Progenitor cell of endocrine pancreas (in vitro differentiated cells): ENCODE measurements at regions not wholly inside any gene's neighbourhood (a gene's known extent, or its start where the extent isn't known, plus 50 kb on each side); places are given as distances from the start of the nearest gene placed in this dataset.

Experiments
- DNase-seq: peaks from one replicate; pipeline ENCODE4 v3.0.0; 2021; ENCODE audit warnings: low spot score; ENCODE audit not compliant: unreplicated experiment
- H3K27ac Mint-ChIP-seq: 2 replicates; pipeline ENCODE4 v1.8.0; 2021; ENCODE audit warnings: mild to moderate bottlenecking, moderate library complexity, mixed read lengths
- H3K27me3 Mint-ChIP-seq: 2 replicates; pipeline ENCODE4 v1.8.0; 2021; ENCODE audit warnings: mixed read lengths
- H3K36me3 Mint-ChIP-seq: 2 replicates; pipeline ENCODE4 v1.8.0; 2022; ENCODE audit warnings: mixed read lengths; ENCODE audit not compliant: insufficient read depth
- H3K4me1 Mint-ChIP-seq: 2 replicates; pipeline ENCODE4 v1.8.0; 2021; ENCODE audit warnings: low read depth, mixed read lengths
- H3K4me3 Mint-ChIP-seq: 2 replicates; pipeline ENCODE4 v1.8.0; 2021; ENCODE audit warnings: low read depth, mild to moderate bottlenecking, moderate library complexity, mixed read lengths
- H3K9me3 Mint-ChIP-seq: 2 replicates; pipeline ENCODE4 v1.8.0; 2021; ENCODE audit warnings: low read depth, mixed read lengths
- CTCF ChIP-seq: fragments of 200-600 bp; sonication (generic); IDR thresholded peaks from one replicate; pipeline ENCODE4 v1.5.0; 2021; ENCODE audit warnings: antibody characterized with exemption, mild to moderate bottlenecking; ENCODE audit not compliant: unreplicated experiment

- no peak for TF ChIP-seq CTCF
- H3K4me3 Mint-ChIP-seq: no peak overlapping the region
- H3K36me3 Mint-ChIP-seq: no peaks in the 10 kb centered on the region
- no peak for DNase-seq
- peaks cover 4% of the 10 kb centered on the region for H3K9me3 Mint-ChIP-seq
- no peak overlapping the region for H3K27ac Mint-ChIP-seq
- no peaks in the 10 kb centered on the region for H3K27me3 Mint-ChIP-seq
- peaks cover 14% of the 10 kb centered on the region for H3K4me1 Mint-ChIP-seq
Measured at GRCh38 chr5:52498607-52499006, 289.1 kb upstream of the ITGA1 start.

GRCh38 chr5:52502460-52502999 is 285.2 kb upstream of the ITGA1 start:
- Mint-ChIP-seq H3K36me3 (no peaks in the 10 kb centered on the region), H3K4me1 (peaks cover 12% of the 10 kb centered on the region), H3K27me3 (no peaks in the 10 kb centered on the region), H3K27ac (no peak overlapping the region), H3K4me3 (no peak overlapping the region), H3K9me3 (no peaks in the 10 kb centered on the region)
- no peak for TF ChIP-seq CTCF
- no peak for DNase-seq

GRCh38 chr5:52504584-52505240 is 283.0 kb upstream of the ITGA1 start:
- peaks cover 12% of the 10 kb centered on the region for H3K4me1 Mint-ChIP-seq
- no peak overlapping the region for H3K4me3 Mint-ChIP-seq
- H3K27ac Mint-ChIP-seq: no peak overlapping the region
- H3K9me3 Mint-ChIP-seq: no peaks in the 10 kb centered on the region
- TF ChIP-seq CTCF: no peak
- H3K36me3 Mint-ChIP-seq: no peaks in the 10 kb centered on the region
- no peak for DNase-seq
- H3K27me3 Mint-ChIP-seq: no peaks in the 10 kb centered on the region

- Mint-ChIP-seq H3K27ac (no peak overlapping the region), H3K4me3 (no peak overlapping the region), H3K4me1 (no peaks in the 10 kb centered on the region), H3K36me3 (no peaks in the 10 kb centered on the region), H3K9me3 (peaks cover 11% of the 10 kb centered on the region), H3K27me3 (no peaks in the 10 kb centered on the region)
- no peak for TF ChIP-seq CTCF
- DNase-seq: no peak
Measured at GRCh38 chr5:52517667-52518066, 270.0 kb upstream of the ITGA1 start.

- Mint-ChIP-seq H3K36me3 (no peaks in the 10 kb centered on the region), H3K4me1 (no peaks in the 10 kb centered on the region), H3K27ac (no peak overlapping the region), H3K9me3 (peaks cover 2% of the 10 kb centered on the region), H3K27me3 (no peaks in the 10 kb centered on the region), H3K4me3 (no peak overlapping the region)
- DNase-seq: no peak
- TF ChIP-seq CTCF: no peak
Measured at GRCh38 chr5:52520171-52520570, 267.5 kb upstream of the ITGA1 start.
